ENCODE measurements at regions not wholly inside any gene's neighbourhood (a gene's known extent, or its start where the extent isn't known, plus 50 kb on each side); places are given as distances from the start of the nearest gene placed in this dataset.

DNA sequence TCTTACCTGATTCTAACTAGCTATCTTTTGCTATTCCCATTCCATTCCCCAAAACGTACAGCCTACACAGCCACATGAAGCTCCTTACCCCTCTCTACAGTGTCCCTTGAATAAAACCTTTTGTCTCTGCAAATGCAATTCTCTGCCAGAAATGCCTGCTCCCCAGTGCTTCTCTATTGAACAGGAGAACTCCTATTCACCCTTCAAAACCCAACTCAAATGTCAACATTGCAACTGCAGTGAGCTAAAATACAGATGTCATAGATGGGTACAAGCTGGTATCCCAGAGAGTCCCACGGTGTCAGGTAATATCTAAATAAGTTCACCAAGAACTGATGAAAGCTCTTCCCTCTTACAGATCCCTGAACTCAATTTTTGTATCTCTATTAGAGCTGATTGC is 421.7 kb downstream of the INSC start:
- TF ChIP-seq, protein P1, sequence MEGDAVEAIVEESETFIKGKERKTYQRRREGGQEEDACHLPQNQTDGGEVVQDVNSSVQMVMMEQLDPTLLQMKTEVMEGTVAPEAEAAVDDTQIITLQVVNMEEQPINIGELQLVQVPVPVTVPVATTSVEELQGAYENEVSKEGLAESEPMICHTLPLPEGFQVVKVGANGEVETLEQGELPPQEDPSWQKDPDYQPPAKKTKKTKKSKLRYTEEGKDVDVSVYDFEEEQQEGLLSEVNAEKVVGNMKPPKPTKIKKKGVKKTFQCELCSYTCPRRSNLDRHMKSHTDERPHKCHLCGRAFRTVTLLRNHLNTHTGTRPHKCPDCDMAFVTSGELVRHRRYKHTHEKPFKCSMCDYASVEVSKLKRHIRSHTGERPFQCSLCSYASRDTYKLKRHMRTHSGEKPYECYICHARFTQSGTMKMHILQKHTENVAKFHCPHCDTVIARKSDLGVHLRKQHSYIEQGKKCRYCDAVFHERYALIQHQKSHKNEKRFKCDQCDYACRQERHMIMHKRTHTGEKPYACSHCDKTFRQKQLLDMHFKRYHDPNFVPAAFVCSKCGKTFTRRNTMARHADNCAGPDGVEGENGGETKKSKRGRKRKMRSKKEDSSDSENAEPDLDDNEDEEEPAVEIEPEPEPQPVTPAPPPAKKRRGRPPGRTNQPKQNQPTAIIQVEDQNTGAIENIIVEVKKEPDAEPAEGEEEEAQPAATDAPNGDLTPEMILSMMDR (IDR thresholded peaks at IDR 0.05), result no peak
- Mint-ChIP-seq H3K4me1 (ENCODE audit: unreplicated experiment) (no peaks in the 10 kb centered on the region), H3K36me3 (ENCODE audit: unreplicated experiment) (no peaks in the 10 kb centered on the region), H3K27me3 (ENCODE audit: unreplicated experiment) (no peaks in the 10 kb centered on the region), H3K4me3 (ENCODE audit: unreplicated experiment) (no peak overlapping the region), H3K27ac (ENCODE audit: unreplicated experiment) (no peak overlapping the region), H3K9me3 (ENCODE audit: unreplicated experiment) (peaks cover 4% of the 10 kb centered on the region)
- no peak for DNase-seq (ENCODE audit: extremely low spot score, unreplicated experiment)

DNA sequence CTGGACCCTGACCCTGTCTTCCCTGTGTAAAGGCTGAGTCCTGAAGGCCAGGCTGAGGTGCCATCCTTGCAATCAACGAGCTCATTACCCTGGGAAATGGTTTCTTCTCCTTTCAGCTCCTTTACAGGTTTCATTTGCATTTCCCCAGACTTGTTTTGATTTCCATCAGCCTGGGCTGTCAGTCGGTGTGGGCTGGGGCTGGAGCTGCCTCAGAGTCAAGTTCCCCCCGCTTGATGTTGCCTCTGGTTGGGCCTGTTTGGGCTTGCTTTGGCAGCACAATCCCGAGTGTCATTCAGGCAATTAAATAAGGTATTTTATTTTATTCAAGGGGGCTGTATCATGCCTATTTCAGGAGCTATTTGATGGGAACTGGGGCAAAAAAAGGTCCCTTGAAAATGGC is 424.9 kb downstream of the INSC start:
- H3K27me3 Mint-ChIP-seq (ENCODE audit: unreplicated experiment), result no peaks in the 10 kb centered on the region
- H3K9me3 Mint-ChIP-seq (ENCODE audit: unreplicated experiment), result no peaks in the 10 kb centered on the region
- H3K4me1 Mint-ChIP-seq (ENCODE audit: unreplicated experiment), result no peaks in the 10 kb centered on the region
- no peak overlapping the region for H3K4me3 Mint-ChIP-seq (ENCODE audit: unreplicated experiment)
- DNase-seq (ENCODE audit: extremely low spot score, unreplicated experiment), result no peak
- no peaks in the 10 kb centered on the region for H3K36me3 Mint-ChIP-seq (ENCODE audit: unreplicated experiment)
- H3K27ac Mint-ChIP-seq (ENCODE audit: unreplicated experiment), result no peak overlapping the region
- TF ChIP-seq, protein P1 (IDR thresholded peaks at IDR 0.05), result no peak

DNA sequence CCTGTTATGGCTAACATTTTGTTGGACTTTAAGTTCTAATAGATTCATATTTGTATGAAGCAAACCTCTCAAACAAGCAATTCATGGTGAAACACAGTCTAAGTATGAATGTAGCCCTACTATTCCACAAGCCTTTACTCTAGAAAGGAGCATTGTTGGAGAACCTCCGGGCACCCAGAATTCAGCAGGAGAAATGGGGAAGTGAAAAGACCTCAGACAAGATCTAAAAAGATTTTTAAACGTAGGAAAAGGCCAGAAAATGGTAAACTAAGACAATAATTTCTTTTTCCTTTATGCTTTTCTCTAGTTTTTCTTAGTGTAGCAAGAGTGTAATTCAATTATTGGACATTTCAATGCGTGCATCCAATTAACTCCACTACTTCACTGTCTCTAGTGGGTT is 426.4 kb downstream of the INSC start:
- no peak for DNase-seq (ENCODE audit: extremely low spot score, unreplicated experiment)
- Mint-ChIP-seq H3K4me1 (ENCODE audit: unreplicated experiment) (no peaks in the 10 kb centered on the region), H3K27me3 (ENCODE audit: unreplicated experiment) (no peaks in the 10 kb centered on the region), H3K4me3 (ENCODE audit: unreplicated experiment) (no peak overlapping the region), H3K9me3 (ENCODE audit: unreplicated experiment) (no peaks in the 10 kb centered on the region), H3K27ac (ENCODE audit: unreplicated experiment) (no peak overlapping the region), H3K36me3 (ENCODE audit: unreplicated experiment) (no peaks in the 10 kb centered on the region)
- TF ChIP-seq, protein P1 (IDR thresholded peaks at IDR 0.05), result no peak

DNA sequence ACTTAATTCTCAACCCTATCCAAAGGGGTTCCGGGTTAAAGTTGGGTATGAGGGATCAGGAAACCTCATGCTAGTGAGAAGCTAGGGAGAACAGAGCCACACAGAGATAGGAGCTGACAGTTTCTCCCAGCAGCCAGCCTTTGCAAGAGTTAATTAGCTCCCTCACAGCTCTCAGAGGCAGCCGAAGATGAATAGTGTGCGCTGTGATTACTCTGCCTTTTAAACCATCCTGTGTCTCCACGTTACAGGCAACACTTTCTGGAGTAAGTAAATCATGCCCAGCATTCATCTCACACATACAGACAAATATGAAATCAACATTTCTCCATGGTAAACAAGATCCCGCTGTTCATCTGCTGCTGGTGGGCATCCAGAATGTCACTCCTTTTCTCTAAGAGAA is 429.6 kb downstream of the INSC start:
- DNase-seq (ENCODE audit: extremely low spot score, unreplicated experiment), result no peak
- Mint-ChIP-seq H3K4me3 (ENCODE audit: unreplicated experiment) (no peak overlapping the region), H3K27me3 (ENCODE audit: unreplicated experiment) (no peaks in the 10 kb centered on the region), H3K27ac (ENCODE audit: unreplicated experiment) (no peak overlapping the region), H3K4me1 (ENCODE audit: unreplicated experiment) (no peaks in the 10 kb centered on the region), H3K36me3 (ENCODE audit: unreplicated experiment) (no peaks in the 10 kb centered on the region), H3K9me3 (ENCODE audit: unreplicated experiment) (no peaks in the 10 kb centered on the region)
- TF ChIP-seq, protein P1 (IDR thresholded peaks at IDR 0.05), result no peak

DNA sequence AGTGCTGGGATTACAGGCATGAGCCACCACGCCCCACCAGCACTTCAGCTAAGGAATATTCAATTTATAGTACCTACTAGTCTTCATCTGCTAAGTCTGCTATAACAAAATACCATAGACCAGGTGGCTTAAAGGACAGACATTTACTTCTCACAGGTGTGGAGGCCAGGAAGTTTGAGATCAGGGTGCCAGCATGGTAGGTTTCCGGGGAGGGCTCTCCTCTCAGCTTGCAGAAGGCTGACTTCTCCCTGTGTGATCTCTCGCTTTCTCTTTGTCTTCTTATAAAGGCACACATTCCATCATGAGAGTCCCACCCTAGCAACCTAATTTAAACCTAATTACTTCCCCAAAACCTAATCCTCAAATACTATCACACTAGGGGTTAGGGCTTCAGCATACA is 433.0 kb downstream of the INSC start:
- no peak overlapping the region for H3K27ac Mint-ChIP-seq (ENCODE audit: unreplicated experiment)

More for the DNA sequence above, 433.0 kb downstream of the INSC start:
- Mint-ChIP-seq H3K4me1 (ENCODE audit: unreplicated experiment) (no peaks in the 10 kb centered on the region), H3K27me3 (ENCODE audit: unreplicated experiment) (peaks cover 11% of the 10 kb centered on the region), H3K9me3 (ENCODE audit: unreplicated experiment) (no peaks in the 10 kb centered on the region), H3K4me3 (ENCODE audit: unreplicated experiment) (no peak overlapping the region), H3K36me3 (ENCODE audit: unreplicated experiment) (no peaks in the 10 kb centered on the region)
- DNase-seq (ENCODE audit: extremely low spot score, unreplicated experiment), result no peak
- TF ChIP-seq, protein P1 (IDR thresholded peaks at IDR 0.05), result no peak

Data from osteocyte (in vitro differentiated cells).